ENCODE measurements at regions not wholly inside any gene's neighbourhood (a gene's known extent, or its start where the extent isn't known, plus 50 kb on each side); places are given as distances from the start of the nearest gene placed in this dataset.

DNA sequence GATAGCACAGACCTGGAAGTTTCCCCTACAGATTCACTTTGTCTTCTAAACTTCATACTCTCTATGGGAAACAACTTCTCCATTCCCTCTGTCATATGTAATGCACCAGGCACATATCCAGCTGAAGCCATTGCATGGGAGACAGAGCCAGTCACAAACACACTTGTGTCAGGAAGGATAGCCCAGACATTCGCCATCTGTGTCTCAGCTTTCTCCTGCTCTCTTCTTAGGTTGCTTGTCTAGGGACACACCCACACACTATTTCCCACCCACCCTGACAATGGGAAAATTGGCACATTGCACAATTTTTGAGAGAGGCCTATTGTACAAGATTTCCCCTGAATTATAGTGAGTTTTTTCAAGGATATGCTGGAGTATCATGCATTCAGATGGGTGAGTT lies 158.4 kb upstream of the MPDZ start:
- H3K79me2 ChIP-seq (ENCODE audit: insufficient read depth, low read length): no peaks in the 10 kb centered on the region

More for the DNA sequence above, 158.4 kb upstream of the MPDZ start:
- Histone ChIP-seq H3T11ph (ENCODE audit: low read length) (no peak overlapping the region), H3K14ac (ENCODE audit: insufficient read depth, low read length) (no peak overlapping the region), H3K4ac (ENCODE audit: low read depth, low read length) (no peak overlapping the region), H3K27ac (ENCODE audit: insufficient read length, low read depth, low read length) (no peak overlapping the region), H2BK12ac (ENCODE audit: insufficient read length, low read depth, low read length) (no peak overlapping the region), H2AFZ (ENCODE audit: low read length) (no peak overlapping the region), H3K18ac (ENCODE audit: insufficient read length, low read depth, low read length) (no peak overlapping the region), H4K91ac (ENCODE audit: insufficient read length, low read depth, low read length) (no peak overlapping the region), H3K56ac (ENCODE audit: insufficient read length, low read depth, low read length) (no peak overlapping the region), H3K4me2 (ENCODE audit: insufficient read depth, insufficient read length, low read length) (no peak overlapping the region), H3K23me2 (ENCODE audit: insufficient read length, low read depth, low read length, poor library complexity, severe bottlenecking) (no peaks in the 10 kb centered on the region), H3K9ac (ENCODE audit: extremely low read depth, insufficient read length, low read length) (no peak overlapping the region), H3K27me3 (ENCODE audit: insufficient read depth, low read length) (no peaks in the 10 kb centered on the region), H4K20me1 (ENCODE audit: control insufficient read depth, insufficient read depth, insufficient read length) (no peaks in the 10 kb centered on the region), H2BK20ac (ENCODE audit: low read depth, low read length, poor library complexity, severe bottlenecking) (no peak overlapping the region), H2BK120ac (ENCODE audit: low read depth, low read length, poor library complexity, severe bottlenecking) (no peak overlapping the region), H3K4me1 (ENCODE audit: insufficient read depth, low read length) (no peaks in the 10 kb centered on the region), H4K5ac (ENCODE audit: insufficient read length, low read depth, low read length) (no peak overlapping the region), H2BK15ac (ENCODE audit: low read depth, low read length) (no peak overlapping the region), H4K8ac (replicated peaks; ENCODE audit: insufficient read length, low read depth, low read length) (no peak overlapping the region), H3K79me1 (ENCODE audit: insufficient read depth, low read depth, low read length, poor library complexity, severe bottlenecking) (no peaks in the 10 kb centered on the region), H2AK5ac (ENCODE audit: insufficient read length, low read length) (no peak overlapping the region), H3K23ac (ENCODE audit: insufficient read length, low read depth, low read length) (no peak overlapping the region), H2BK5ac (ENCODE audit: insufficient read length, low read length) (no peak overlapping the region), H3K9me3 (ENCODE audit: control insufficient read depth, low read depth, low read length) (no peaks in the 10 kb centered on the region)
- Mint-ChIP-seq H3K27me3 (ENCODE audit: low read depth) (no peaks in the 10 kb centered on the region; the same call in 1 of the 2 replicates), H3K27ac (no peak overlapping the region), H3K9me3 (no peaks in the 10 kb centered on the region), H3K4me3 (no peak overlapping the region), H3K36me3 (ENCODE audit: insufficient read depth in 1 of 3, low read depth in 3 of 3) (no peaks in the 10 kb centered on the region), H3K4me1 (0 out of 4 replicates have a peak, but pooled peaks cover 0 to 2% of the 10 kb centered on the region in 2 experiments)
- TF ChIP-seq, protein P1, sequence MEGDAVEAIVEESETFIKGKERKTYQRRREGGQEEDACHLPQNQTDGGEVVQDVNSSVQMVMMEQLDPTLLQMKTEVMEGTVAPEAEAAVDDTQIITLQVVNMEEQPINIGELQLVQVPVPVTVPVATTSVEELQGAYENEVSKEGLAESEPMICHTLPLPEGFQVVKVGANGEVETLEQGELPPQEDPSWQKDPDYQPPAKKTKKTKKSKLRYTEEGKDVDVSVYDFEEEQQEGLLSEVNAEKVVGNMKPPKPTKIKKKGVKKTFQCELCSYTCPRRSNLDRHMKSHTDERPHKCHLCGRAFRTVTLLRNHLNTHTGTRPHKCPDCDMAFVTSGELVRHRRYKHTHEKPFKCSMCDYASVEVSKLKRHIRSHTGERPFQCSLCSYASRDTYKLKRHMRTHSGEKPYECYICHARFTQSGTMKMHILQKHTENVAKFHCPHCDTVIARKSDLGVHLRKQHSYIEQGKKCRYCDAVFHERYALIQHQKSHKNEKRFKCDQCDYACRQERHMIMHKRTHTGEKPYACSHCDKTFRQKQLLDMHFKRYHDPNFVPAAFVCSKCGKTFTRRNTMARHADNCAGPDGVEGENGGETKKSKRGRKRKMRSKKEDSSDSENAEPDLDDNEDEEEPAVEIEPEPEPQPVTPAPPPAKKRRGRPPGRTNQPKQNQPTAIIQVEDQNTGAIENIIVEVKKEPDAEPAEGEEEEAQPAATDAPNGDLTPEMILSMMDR (conservative IDR thresholded peaks at IDR 0.05): no peak
- WGBS (ENCODE audit: extremely low coverage, insufficient read length, low lambda C conversion rate): no CpG with 5 or more reads among the region's 1 CpG
- DNase-seq: no peak
